K562 (cell line): ENCODE measurements at regions not wholly inside any gene's neighbourhood (a gene's known extent, or its start where the extent isn't known, plus 50 kb on each side); places are given as distances from the start of the nearest gene placed in this dataset.

Source experiments
- ATAC-seq: fragments of 200-7000 bp; cut with Tn5 transposase; 3 replicates; pipeline ENCODE4 v1.9.1; 2020; ENCODE audit warnings: moderate library complexity
- BruUV-seq: library from RNA; stranded (reverse); fragments of 400-500 nt; replicated peaks from 2 replicates; lab custom pipeline; 2021; lab: Mats Ljungman, UMichigan
- CTCF ChIA-PET: fragments of 300-600 bp; formaldehyde crosslinking; extraction: SDS; loops from one replicate; lab custom pipeline; 2021; ENCODE audit warnings: low intra/inter-chr PET ratio; lab: Yijun Ruan, JAX
- POLR2A ChIA-PET: fragments of 300-600, 350-650 bp; sonication (Branson Sonifier 250); formaldehyde crosslinking; extraction: SDS; loops from one replicate; lab custom pipeline; 2021; ENCODE audit warnings: antibody characterized with exemption, inconsistent platforms; lab: Yijun Ruan, JAX
- DNase-seq, 4 experiments: peaks; one replicate each; pipeline versions ENCODE4 v3.0.0 to v3.0.0-alpha.2; 2011 to 2018; ENCODE audit warnings: low spot score in 3 of 4, mixed read lengths in 3 of 4; ENCODE audit errors: extremely low read depth in 1 of 4
- FAIRE-seq: peaks from 2 replicates; lab custom pipeline; 2011; peaks lifted over from hg19 to GRCh38; lab: Jason Lieb, UNC
- H2AFZ ChIP-seq: 2 replicates; pipeline ENCODE4 v1.6.0; 2011; ENCODE audit warnings: low read depth, low read length, control low read depth, inconsistent platforms
- H3K27ac ChIP-seq: fragments of 200-600 bp; 3 replicates; pipeline ENCODE4 v1.8.0; 2011; ENCODE audit warnings: low read depth, mild to moderate bottlenecking, control low read depth, inconsistent platforms, low read length, moderate library complexity, mixed read lengths; ENCODE audit errors: extremely low read depth
- H3K27me3 ChIP-seq, 2 experiments: fragments of 300-600 bp in 1 of 2; 2 replicates in 1 of 2; 3 replicates in 1 of 2; pipeline versions ENCODE4 v1.6.0 to v1.8.0; 2011; ENCODE audit warnings: inconsistent platforms in 2 of 2, low read length in 2 of 2, mild to moderate bottlenecking in 1 of 2, mixed read lengths in 1 of 2, moderate library complexity in 1 of 2; ENCODE audit not compliant: control insufficient read depth in 2 of 2, insufficient read depth in 2 of 2
- H3K36me3 ChIP-seq: fragments of 300-600 bp; 3 replicates; pipeline ENCODE4 v1.8.0; 2011; ENCODE audit warnings: mild to moderate bottlenecking, low read length, inconsistent platforms; ENCODE audit not compliant: control insufficient read depth, insufficient read depth
- H3K4me1 ChIP-seq, 2 experiments: fragments of 200-600 bp in 1 of 2; replicated peaks in 1 of 2; 2 replicates in 1 of 2; 3 replicates in 1 of 2; pipeline versions ENCODE4 v1.5.1 to v1.8.0; 2011; ENCODE audit warnings: inconsistent platforms in 2 of 2, low read length in 2 of 2, mild to moderate bottlenecking in 1 of 2, mixed read lengths in 1 of 2, moderate library complexity in 1 of 2; ENCODE audit not compliant: control insufficient read depth in 2 of 2, insufficient read depth in 2 of 2
- H3K4me2 ChIP-seq: 2 replicates; pipeline ENCODE4 v1.6.1; 2011; ENCODE audit warnings: low read length, control low read depth, inconsistent platforms, mixed read lengths; ENCODE audit not compliant: insufficient read depth
- H3K4me3 ChIP-seq: fragments of 200-600 bp; sonication (generic), shearing (Covaris generic); 2 replicates; pipeline ENCODE4 v1.5.1; 2016; ENCODE audit warnings: control low read depth, inconsistent platforms
- H3K79me2 ChIP-seq: fragments of 200-600 bp; 3 replicates; pipeline ENCODE4 v1.8.0; 2011; ENCODE audit warnings: low read length, inconsistent platforms; ENCODE audit not compliant: control insufficient read depth, insufficient read depth
- H3K9ac ChIP-seq, 2 experiments: 2 replicates each; pipeline versions ENCODE4 v1.6.0 to v1.6.1; 2011; ENCODE audit warnings: low read depth in 2 of 2, low read length in 2 of 2, control low read depth in 1 of 2, inconsistent platforms in 1 of 2, mild to moderate bottlenecking in 1 of 2, mixed read lengths in 1 of 2; ENCODE audit not compliant: insufficient read depth in 1 of 2
- H3K9me1 ChIP-seq: one replicate; pipeline ENCODE4 v1.6.0; 2011; ENCODE audit warnings: inconsistent platforms, mild to moderate bottlenecking, low read length, moderate library complexity; ENCODE audit not compliant: control insufficient read depth, insufficient read depth
- H3K9me3 ChIP-seq: replicated peaks from 2 replicates; pipeline ENCODE4 v1.5.1; 2011; ENCODE audit warnings: low read depth, low read length, inconsistent platforms; ENCODE audit not compliant: control insufficient read depth, insufficient read depth
- H4K20me1 ChIP-seq: replicated peaks from 2 replicates; pipeline ENCODE4 v1.6.1; 2011; ENCODE audit warnings: low read length, inconsistent platforms, mixed read lengths; ENCODE audit not compliant: control insufficient read depth, insufficient read depth
- AFF4 ChIP-seq: sonication (generic); formaldehyde crosslinking; IDR thresholded peaks from 2 replicates; pipeline ENCODE4 v1.8.0; 2023; ENCODE audit warnings: mild to moderate bottlenecking, missing genetic modification reagents
- EGR1 ChIP-seq: fragments of 450-650 bp; conservative IDR thresholded peaks from 2 replicates; pipeline ENCODE4 v1.6.1; 2017; ENCODE audit warnings: mild to moderate bottlenecking
- GATAD2B ChIP-seq: fragments of 450-650 bp; IDR thresholded peaks from 2 replicates; pipeline ENCODE4 v1.6.1; 2017; ENCODE audit warnings: mild to moderate bottlenecking, borderline replicate concordance
- PPARD ChIP-seq: fragments of 250-450 bp; sonication (Bioruptor Pico); IDR thresholded peaks from 2 replicates; pipeline ENCODE4 v1.8.0; 2022; ENCODE audit warnings: inconsistent platforms, mild to moderate bottlenecking, moderate library complexity
- RAD21 ChIP-seq, 2 experiments: fragments of 250-450 bp in 1 of 2; fragments of 450-650 bp in 1 of 2; sonication (Bioruptor Pico) in 1 of 2; formaldehyde crosslinking in 1 of 2; IDR thresholded peaks in 1 of 2; conservative IDR thresholded peaks in 1 of 2; 2 replicates each; pipeline versions ENCODE4 v1.4.0 to v1.8.0; 2020 to 2022; ENCODE audit warnings: mild to moderate bottlenecking in 2 of 2, moderate library complexity in 1 of 2
- WGBS: fragments of 100-300 bp; shearing (Covaris generic); methylation state at CpG from one replicate; pipeline ENCODE4 v1.1.6; 2016; ENCODE audit warnings: low coverage, mixed read lengths; ENCODE audit not compliant: insufficient coverage; ENCODE audit errors: missing lambda C conversion rate; 5-methylcytosine and 5-hydroxymethylcytosine counted together
- in situ Hi-C: fragments of 300-500 bp; cut with MboI; formaldehyde crosslinking; loops from 4 replicates; pipeline ENCODE4 v1.15.0; 2018; ENCODE audit warnings: inconsistent platforms, mixed read lengths
- intact Hi-C: fragments of 100-400 bp; cut with micrococcal nuclease; formaldehyde crosslinking; loops from 2 replicates; pipeline ENCODE4 v1.14.2; 2022

GRCh38 chr15:79561982-79562381 lies 129.8 kb downstream of the MINAR1 start:
- CTCF ChIA-PET: no interaction called here

More at GRCh38 chr15:79561982-79562381, 129.8 kb downstream of the MINAR1 start:
- intact Hi-C loops: no loop called here
- WGBS: 0% methylated on average over 4 of the region's 4 CpGs
- in situ Hi-C loops: no loop called here
- Histone ChIP-seq H3K9ac (no peak overlapping the region), H3K79me2 (no peaks in the 10 kb centered on the region), H3K27me3 (peaks cover 5 to 25% of the 10 kb centered on the region in 2 experiments; a peak in 3 of 5 replicates), H3K4me2 (no peak overlapping the region), H4K20me1 (no peaks in the 10 kb centered on the region), H2AFZ (no peak overlapping the region), H3K9me3 (no peaks in the 10 kb centered on the region), H3K36me3 (no peaks in the 10 kb centered on the region), H3K27ac (no peak overlapping the region), H3K4me3 (no peak overlapping the region), H3K4me1 (no peaks in the 10 kb centered on the region), H3K9me1 (no peaks in the 10 kb centered on the region)
- no peak for DNase-seq
- POLR2A ChIA-PET: interaction anchor here (0.6 kb wide), 1 partner anchor 32 kb away, joined by 4 read pairs; no protein-coding TSS in a partner anchor
- no TSS peak for BruUV-seq
- TF ChIP-seq AFF4 (CRISPR knock-in tag) (no peak), EGR1 (no peak), GATAD2B (no peak), PPARD (CRISPR knock-in tag) (no peak), RAD21 (CRISPR knock-in tag; conservative IDR thresholded peaks at IDR 0.05 in 1 of 2, IDR thresholded peaks at IDR 0.05 in 1 of 2) (no peak)
- ATAC-seq: no peak
- FAIRE-seq: no peak
